OCI-LY3 (cell line): ENCODE measurements at regions not wholly inside any gene's neighbourhood (a gene's known extent, or its start where the extent isn't known, plus 50 kb on each side); places are given as distances from the start of the nearest gene placed in this dataset.

ENCODE experiments used
- H2AFZ ChIP-seq: fragments of 200-600, 300-600 bp; shearing (Covaris generic); 2 replicates; pipeline ENCODE4 v1.6.0; 2014; ENCODE audit warnings: antibody characterized with exemption, low read depth, low read length
- H3K27ac ChIP-seq: fragments of 200-600, 300-600 bp; sonication (generic); 2 replicates; pipeline ENCODE4 v1.5.1; 2014; ENCODE audit warnings: mild to moderate bottlenecking, low read length, moderate library complexity, mixed read lengths
- H3K27me3 ChIP-seq: fragments of 200-600, 300-600 bp; sonication (generic); 2 replicates; pipeline ENCODE4 v1.6.1; 2014; ENCODE audit warnings: low read depth, low read length, mixed read lengths
- H3K36me3 ChIP-seq: fragments of 200-600, 300-600 bp; sonication (generic); replicated peaks from 2 replicates; pipeline ENCODE3; 2014; ENCODE audit warnings: low read depth, low read length, mixed read lengths
- H3K4me1 ChIP-seq: fragments of 300-600, 200-600 bp; sonication (generic); 2 replicates; pipeline ENCODE4 v1.6.1; 2014; ENCODE audit warnings: low read length, mixed read lengths
- H3K4me2 ChIP-seq: fragments of 200-600, 300-600 bp; sonication (generic); 2 replicates; pipeline ENCODE4 v1.6.1; 2014; ENCODE audit warnings: low read length, mixed read lengths
- H3K4me3 ChIP-seq: fragments of 300-600, 200-600 bp; sonication (generic); 2 replicates; pipeline ENCODE4 v1.5.1; 2014; ENCODE audit warnings: antibody characterized with exemption, mild to moderate bottlenecking, low read length, moderate library complexity
- H3K79me2 ChIP-seq: fragments of 300-600, 200-600 bp; shearing (Covaris generic); 2 replicates; pipeline ENCODE4 v1.6.1; 2014; ENCODE audit warnings: mild to moderate bottlenecking, low read length, mixed read lengths
- H3K9ac ChIP-seq: fragments of 300-600, 200-600 bp; shearing (Covaris generic); 2 replicates; pipeline ENCODE4 v1.6.0; 2014; ENCODE audit warnings: mild to moderate bottlenecking, low read length, moderate library complexity
- H3K9me3 ChIP-seq: fragments of 200-600, 300-600 bp; shearing (Covaris generic); 2 replicates; pipeline ENCODE4 v1.6.1; 2014; ENCODE audit warnings: low read length, mixed read lengths; ENCODE audit not compliant: insufficient read depth
- H4K20me1 ChIP-seq: fragments of 200-600, 300-600 bp; sonication (generic); 2 replicates; pipeline ENCODE4 v1.6.1; 2016; ENCODE audit warnings: low read length, mixed read lengths; ENCODE audit not compliant: insufficient read depth
- EZH2phosphoT487 ChIP-seq: fragments of 200-600 bp; shearing (Covaris generic); IDR thresholded peaks from 2 replicates; pipeline ENCODE4 v1.6.1; 2018; ENCODE audit warnings: antibody characterized with exemption, mixed run types, low read depth
- TF ChIP-seq, protein P1 (sequence below): fragments of 200-600, 300-600 bp; sonication (generic); IDR thresholded peaks from 2 replicates; pipeline ENCODE4 v1.5.1; 2014; ENCODE audit warnings: antibody characterized with exemption, low read length, low read depth

GRCh38 chr22:40113696-40114095 is 64.0 kb upstream of the TNRC6B start:
- Histone ChIP-seq H4K20me1 (peaks cover 21% of the 10 kb centered on the region), H3K9ac (no peak overlapping the region), H3K27me3 (no peaks in the 10 kb centered on the region), H3K4me3 (no peak overlapping the region), H3K79me2 (no peaks in the 10 kb centered on the region), H2AFZ (no peak overlapping the region), H3K36me3 (no peaks in the 10 kb centered on the region), H3K27ac (no peak overlapping the region), H3K4me1 (no peaks in the 10 kb centered on the region), H3K4me2 (no peak overlapping the region), H3K9me3 (no peaks in the 10 kb centered on the region)
- TF ChIP-seq, protein P1, sequence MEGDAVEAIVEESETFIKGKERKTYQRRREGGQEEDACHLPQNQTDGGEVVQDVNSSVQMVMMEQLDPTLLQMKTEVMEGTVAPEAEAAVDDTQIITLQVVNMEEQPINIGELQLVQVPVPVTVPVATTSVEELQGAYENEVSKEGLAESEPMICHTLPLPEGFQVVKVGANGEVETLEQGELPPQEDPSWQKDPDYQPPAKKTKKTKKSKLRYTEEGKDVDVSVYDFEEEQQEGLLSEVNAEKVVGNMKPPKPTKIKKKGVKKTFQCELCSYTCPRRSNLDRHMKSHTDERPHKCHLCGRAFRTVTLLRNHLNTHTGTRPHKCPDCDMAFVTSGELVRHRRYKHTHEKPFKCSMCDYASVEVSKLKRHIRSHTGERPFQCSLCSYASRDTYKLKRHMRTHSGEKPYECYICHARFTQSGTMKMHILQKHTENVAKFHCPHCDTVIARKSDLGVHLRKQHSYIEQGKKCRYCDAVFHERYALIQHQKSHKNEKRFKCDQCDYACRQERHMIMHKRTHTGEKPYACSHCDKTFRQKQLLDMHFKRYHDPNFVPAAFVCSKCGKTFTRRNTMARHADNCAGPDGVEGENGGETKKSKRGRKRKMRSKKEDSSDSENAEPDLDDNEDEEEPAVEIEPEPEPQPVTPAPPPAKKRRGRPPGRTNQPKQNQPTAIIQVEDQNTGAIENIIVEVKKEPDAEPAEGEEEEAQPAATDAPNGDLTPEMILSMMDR: no peak
- no peak for TF ChIP-seq EZH2phosphoT487

- H3K27me3 ChIP-seq: no peaks in the 10 kb centered on the region
- TF ChIP-seq, protein P1: no peak
- no peak for TF ChIP-seq EZH2phosphoT487
- no peaks in the 10 kb centered on the region for H3K79me2 ChIP-seq
- H3K4me3 ChIP-seq: no peak overlapping the region
- H4K20me1 ChIP-seq: peaks cover 21% of the 10 kb centered on the region
- H3K27ac ChIP-seq: no peak overlapping the region
- H3K36me3 ChIP-seq: no peaks in the 10 kb centered on the region
- H3K4me1 ChIP-seq: no peaks in the 10 kb centered on the region
- H2AFZ ChIP-seq: no peak overlapping the region
- no peak overlapping the region for H3K4me2 ChIP-seq
- no peaks in the 10 kb centered on the region for H3K9me3 ChIP-seq
- no peak overlapping the region for H3K9ac ChIP-seq
Measured at GRCh38 chr22:40114411-40114810, 63.3 kb upstream of the TNRC6B start.

GRCh38 chr22:40116496-40117200 is 61.1 kb upstream of the TNRC6B start:
- Histone ChIP-seq H3K27me3 (no peaks in the 10 kb centered on the region), H3K4me2 (no peak overlapping the region), H3K27ac (no peak overlapping the region), H3K9me3 (no peaks in the 10 kb centered on the region), H3K36me3 (no peaks in the 10 kb centered on the region), H3K4me1 (no peaks in the 10 kb centered on the region), H2AFZ (no peak overlapping the region), H3K4me3 (no peak overlapping the region), H4K20me1 (peaks cover 21% of the 10 kb centered on the region), H3K79me2 (no peaks in the 10 kb centered on the region), H3K9ac (no peak overlapping the region)
- TF ChIP-seq EZH2phosphoT487: no peak
- TF ChIP-seq, protein P1: no peak

- Histone ChIP-seq H3K4me3 (no peak overlapping the region), H3K36me3 (no peaks in the 10 kb centered on the region), H3K27me3 (no peaks in the 10 kb centered on the region), H3K79me2 (no peaks in the 10 kb centered on the region), H2AFZ (no peak overlapping the region), H3K9ac (no peak overlapping the region), H3K9me3 (no peaks in the 10 kb centered on the region), H4K20me1 (peaks cover 17% of the 10 kb centered on the region), H3K27ac (no peak overlapping the region), H3K4me1 (no peaks in the 10 kb centered on the region), H3K4me2 (no peak overlapping the region)
- no peak for TF ChIP-seq EZH2phosphoT487
Measured at GRCh38 chr22:40118979-40119378, 58.7 kb upstream of the TNRC6B start.
